Activated CD8-positive, alpha-beta T cell treated with anti-CD3 and anti-CD28 coated beads for 36 hours (primary cell): ENCODE measurements at regions not wholly inside any gene's neighbourhood (a gene's known extent, or its start where the extent isn't known, plus 50 kb on each side); places are given as distances from the start of the nearest gene placed in this dataset.
A peak's percentile ranks its signal among the peaks of the same experiment; 100 is the strongest.
"Not testable (repeated sequence)": the region's sequence is repeated elsewhere in the genome, so short reads cannot be mapped to it uniquely, and the experiment has no call there.

Source experiments
- ATAC-seq: fragments of 200-7000 bp; cut with Tn5 transposase; one replicate; pipeline ENCODE4 v1.10.0; 2021; ENCODE audit warnings: mild to moderate bottlenecking, moderate library complexity
- CTCF ChIA-PET: fragments of 350-600 bp; sonication (Branson Sonifier 250); formaldehyde crosslinking; loops from one replicate; lab custom pipeline; 2021; ENCODE audit warnings: antibody characterized with exemption; lab: Charles Lee
- POLR2A ChIA-PET: fragments of 350-600 bp; sonication (Branson Sonifier 250); formaldehyde crosslinking; loops from one replicate; lab custom pipeline; 2021; ENCODE audit warnings: antibody characterized with exemption; lab: Charles Lee
- DNase-seq: peaks from one replicate; pipeline ENCODE4 v3.0.0-alpha.2; 2020
- H3K27ac Mint-ChIP-seq: one replicate; pipeline ENCODE4 v1.8.0; 2021; ENCODE audit warnings: mild to moderate bottlenecking, mixed read lengths
- H3K27me3 Mint-ChIP-seq: one replicate; pipeline ENCODE4 v1.8.0; 2021; ENCODE audit warnings: mixed read lengths
- H3K36me3 Mint-ChIP-seq: one replicate; pipeline ENCODE4 v1.8.0; 2021; ENCODE audit warnings: low read depth, mixed read lengths
- H3K4me1 Mint-ChIP-seq: one replicate; pipeline ENCODE4 v1.8.0; 2021; ENCODE audit warnings: low read depth, mixed read lengths
- H3K4me3 Mint-ChIP-seq: one replicate; pipeline ENCODE4 v1.8.0; 2021; ENCODE audit warnings: mild to moderate bottlenecking, moderate library complexity, mixed read lengths
- H3K9me3 Mint-ChIP-seq: one replicate; pipeline ENCODE4 v1.8.0; 2021; ENCODE audit warnings: mixed read lengths
- intact Hi-C: fragments of 100-400 bp; cut with micrococcal nuclease; formaldehyde crosslinking; loops from one replicate; pipeline ENCODE4 v1.10.0; 2022

DNA sequence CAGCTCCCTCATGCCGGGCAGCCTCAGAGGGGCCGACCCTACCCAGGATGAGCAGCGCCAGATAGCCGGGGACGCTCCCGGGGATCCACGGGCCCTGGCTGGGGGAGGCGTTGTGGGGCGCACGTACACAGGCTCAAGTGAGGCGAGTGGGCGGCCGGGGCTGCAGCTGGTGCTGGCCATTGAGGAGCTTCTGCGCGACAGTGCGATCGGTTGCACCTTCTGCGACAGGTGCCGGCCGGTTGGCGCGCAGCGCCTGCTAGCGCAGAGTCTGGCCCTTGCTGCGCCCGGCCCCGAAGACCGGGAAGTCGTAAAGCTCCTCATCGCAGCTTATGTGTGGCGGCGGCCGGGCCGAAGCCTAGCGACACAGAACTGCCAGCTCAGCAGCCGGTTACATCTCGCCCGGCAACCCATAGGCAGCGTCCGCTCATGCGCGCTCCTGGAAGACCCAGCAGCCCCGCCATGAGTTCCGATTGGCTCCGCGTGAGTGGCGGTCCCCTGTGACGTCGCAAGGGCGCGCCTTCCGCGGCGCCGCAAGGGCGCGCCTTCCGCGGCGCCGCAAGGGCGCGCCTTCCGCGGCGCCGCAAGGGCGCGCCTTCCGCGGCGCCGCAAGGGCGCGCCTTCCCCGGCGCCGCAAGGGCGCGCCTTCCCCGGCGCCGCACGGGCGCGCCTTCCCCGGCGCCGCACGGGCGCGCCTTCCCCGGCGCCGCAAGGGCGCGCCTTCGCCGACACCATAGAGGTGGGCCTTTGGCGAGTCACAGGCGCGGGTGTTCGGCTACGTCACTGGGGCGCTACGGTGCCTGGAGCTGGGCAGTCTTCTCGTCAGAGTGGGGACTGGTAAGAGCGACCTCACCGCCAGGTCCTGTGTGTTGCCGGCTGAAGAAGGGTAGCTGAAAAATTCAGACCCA lies 308.6 kb downstream of the ZNF37A start:
- peak overlapping the region; percentile 98 for H3K27ac Mint-ChIP-seq
- ATAC-seq = peak; percentile 97
- CTCF ChIA-PET, H3K4me1 Mint-ChIP-seq, H3K9me3 Mint-ChIP-seq, H3K36me3 Mint-ChIP-seq, H3K27me3 Mint-ChIP-seq, intact Hi-C loops: not testable (repeated sequence)
- peak; percentile 95 for DNase-seq
- POLR2A ChIA-PET = interaction anchor here (2.3 kb wide), 1 partner anchor 427 kb away, joined by 10 read pairs; the partner anchor contains the start of gene ZNF25
- H3K4me3 Mint-ChIP-seq = peak overlapping the region; percentile 93

DNA sequence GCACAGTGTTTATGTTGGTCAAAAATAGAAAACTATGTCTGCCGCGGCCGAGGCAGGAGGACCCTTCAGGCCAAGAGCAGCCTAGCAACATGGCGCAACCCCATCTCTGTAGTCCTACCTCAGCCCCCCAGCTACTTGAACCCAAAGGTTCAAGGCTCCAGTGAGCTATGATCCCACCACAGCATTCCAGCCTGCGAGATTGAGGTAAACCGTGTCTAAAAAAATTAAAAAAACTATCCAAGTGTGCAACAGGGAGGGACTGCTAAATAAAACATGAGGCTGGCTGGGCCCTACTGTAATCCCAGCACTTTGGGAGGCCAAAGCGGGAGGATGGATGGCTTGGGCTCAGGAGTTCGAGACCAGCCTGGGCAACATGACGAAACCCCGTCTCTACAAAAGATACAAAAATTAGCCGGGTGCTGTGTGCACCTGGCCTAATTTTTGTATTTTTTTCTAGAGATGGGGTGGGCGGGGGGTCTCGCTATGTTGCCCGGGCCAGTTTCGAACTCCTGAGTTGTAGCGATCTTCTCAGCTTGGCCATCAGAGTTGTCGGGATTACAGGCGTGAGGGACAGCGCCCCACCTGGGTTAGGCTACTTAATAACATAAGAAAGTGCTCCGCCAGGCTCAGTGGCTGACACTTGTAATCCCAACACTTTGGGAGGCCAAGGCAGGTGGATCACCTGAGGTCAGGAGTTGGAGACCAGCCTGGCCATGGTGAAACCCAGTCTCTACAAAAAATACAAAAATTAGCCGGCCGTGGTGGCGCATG lies 309.4 kb downstream of the ZNF37A start:
- CTCF ChIA-PET, H3K4me1 Mint-ChIP-seq, H3K36me3 Mint-ChIP-seq, H3K9me3 Mint-ChIP-seq, ATAC-seq, H3K27me3 Mint-ChIP-seq, DNase-seq, intact Hi-C loops: not testable (repeated sequence)
- POLR2A ChIA-PET = interaction anchor here (2.3 kb wide), 1 partner anchor 427 kb away, joined by 10 read pairs; the partner anchor contains the start of gene ZNF25
- Mint-ChIP-seq H3K27ac (peak overlapping the region; percentile 98), H3K4me3 (peak overlapping the region; percentile 88)

DNA sequence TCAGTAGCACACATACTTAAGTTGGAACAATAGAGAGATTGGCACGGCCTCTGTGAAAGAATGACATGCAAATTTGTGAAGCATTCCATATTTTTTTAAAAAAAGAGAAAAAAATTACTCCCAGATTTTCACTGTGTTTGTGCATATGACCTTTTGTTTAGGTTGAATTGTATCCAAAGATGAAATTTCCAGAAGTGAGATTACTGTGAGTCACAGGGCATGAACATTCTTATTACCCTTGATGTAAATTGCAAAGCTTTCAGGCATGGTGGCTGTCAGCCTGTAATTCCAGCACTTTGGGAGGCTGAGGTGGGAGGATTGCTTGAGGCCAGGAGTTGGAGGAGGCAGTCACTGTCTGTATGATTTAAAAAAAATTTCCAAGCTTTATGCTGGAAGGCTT lies 329.5 kb downstream of the ZNF37A start:
- CTCF ChIA-PET, ATAC-seq, DNase-seq, intact Hi-C loops, H3K27ac Mint-ChIP-seq, H3K27me3 Mint-ChIP-seq, POLR2A ChIA-PET, H3K4me3 Mint-ChIP-seq, H3K9me3 Mint-ChIP-seq, H3K4me1 Mint-ChIP-seq: not testable (repeated sequence)
- peaks cover 19% of the 10 kb centered on the region for H3K36me3 Mint-ChIP-seq

DNA sequence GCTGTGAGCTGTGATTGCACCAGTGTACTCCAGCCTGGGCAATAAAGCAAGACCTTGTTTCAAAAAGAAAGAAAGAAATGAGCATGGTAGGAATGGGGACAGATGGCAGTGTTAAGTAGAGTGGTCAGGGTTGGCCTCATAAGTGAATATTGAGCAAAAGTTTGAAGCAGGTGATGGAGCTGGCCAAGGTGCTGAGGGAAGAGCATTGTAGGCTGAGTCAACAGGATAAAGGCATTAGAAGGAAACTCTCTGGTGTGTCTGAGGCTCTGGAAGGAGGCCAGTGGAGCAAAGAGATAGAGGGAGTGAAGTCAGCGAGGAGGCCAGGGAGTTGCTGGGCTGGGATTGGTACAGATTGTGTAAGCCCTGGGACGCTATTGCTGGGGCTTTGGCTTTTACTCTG lies 336.1 kb downstream of the ZNF37A start:
- POLR2A ChIA-PET, H3K4me1 Mint-ChIP-seq, H3K4me3 Mint-ChIP-seq, ATAC-seq, H3K27me3 Mint-ChIP-seq, intact Hi-C loops, H3K27ac Mint-ChIP-seq, H3K9me3 Mint-ChIP-seq, CTCF ChIA-PET, DNase-seq: not testable (repeated sequence)
- H3K36me3 Mint-ChIP-seq = peaks cover 22% of the 10 kb centered on the region

DNA sequence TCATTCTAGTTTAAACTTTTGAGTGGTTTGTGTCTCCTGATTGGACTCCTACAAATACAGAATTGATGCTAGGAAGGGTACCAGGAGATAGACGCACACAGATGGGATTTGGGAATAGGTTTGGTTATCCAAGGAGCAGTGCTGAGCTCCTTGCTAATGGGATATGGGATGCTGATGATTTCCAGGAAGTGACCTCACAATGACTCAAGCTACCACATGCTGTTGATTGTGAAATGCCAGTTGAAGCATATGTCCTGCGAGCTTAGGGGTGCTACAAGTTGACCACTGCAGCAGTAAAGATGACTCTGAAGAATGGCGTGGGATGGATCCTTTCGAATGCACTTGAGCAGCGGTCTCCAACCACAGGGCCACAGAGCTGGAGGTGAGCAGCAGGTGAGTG lies 343.2 kb downstream of the ZNF37A start:
- H3K4me1 Mint-ChIP-seq, POLR2A ChIA-PET, H3K4me3 Mint-ChIP-seq, H3K27ac Mint-ChIP-seq, DNase-seq, CTCF ChIA-PET, ATAC-seq, H3K9me3 Mint-ChIP-seq, intact Hi-C loops, H3K27me3 Mint-ChIP-seq: not testable (repeated sequence)
- H3K36me3 Mint-ChIP-seq = peaks cover 17% of the 10 kb centered on the region

DNA sequence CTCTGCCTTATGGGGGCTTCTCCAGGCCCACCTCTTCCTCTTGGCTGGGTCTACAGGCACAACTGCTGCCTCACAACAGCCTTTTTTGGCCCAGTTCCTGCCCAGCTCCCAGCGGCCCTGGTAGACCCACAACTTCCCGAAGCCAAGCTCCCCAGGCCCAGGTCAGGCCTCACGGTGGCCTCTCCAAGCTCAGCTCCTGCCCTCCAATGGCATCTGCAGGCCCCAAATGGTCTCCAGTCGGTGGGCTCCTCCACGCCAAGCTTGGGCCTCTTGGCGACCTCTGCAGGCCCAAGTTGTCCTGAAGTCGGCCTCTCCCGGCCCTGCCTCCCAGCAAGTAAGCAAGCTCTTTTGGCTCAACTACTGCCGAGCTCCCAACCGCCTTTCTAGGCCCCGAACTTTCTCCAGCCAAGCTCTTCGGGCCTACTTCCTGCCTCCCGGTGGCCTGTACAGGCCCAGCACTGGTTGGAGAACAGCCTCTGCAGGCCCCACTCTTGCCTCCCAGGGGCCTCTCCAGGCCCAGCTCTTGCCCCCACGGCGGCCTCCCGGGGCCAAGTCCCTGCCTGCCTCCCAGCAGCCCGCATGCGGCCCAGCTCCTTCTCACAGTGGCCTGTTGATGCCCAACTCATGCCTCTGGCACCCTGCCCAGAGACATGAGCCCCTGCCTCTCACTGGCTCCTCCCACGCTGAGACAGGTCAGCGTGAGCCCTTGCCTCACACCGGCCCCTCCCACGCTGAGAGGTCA lies 354.6 kb downstream of the ZNF37A start:
- POLR2A ChIA-PET, H3K9me3 Mint-ChIP-seq, H3K27me3 Mint-ChIP-seq, intact Hi-C loops, DNase-seq, H3K4me1 Mint-ChIP-seq, H3K4me3 Mint-ChIP-seq, H3K36me3 Mint-ChIP-seq, H3K27ac Mint-ChIP-seq, ATAC-seq, CTCF ChIA-PET: not testable (repeated sequence)

DNA sequence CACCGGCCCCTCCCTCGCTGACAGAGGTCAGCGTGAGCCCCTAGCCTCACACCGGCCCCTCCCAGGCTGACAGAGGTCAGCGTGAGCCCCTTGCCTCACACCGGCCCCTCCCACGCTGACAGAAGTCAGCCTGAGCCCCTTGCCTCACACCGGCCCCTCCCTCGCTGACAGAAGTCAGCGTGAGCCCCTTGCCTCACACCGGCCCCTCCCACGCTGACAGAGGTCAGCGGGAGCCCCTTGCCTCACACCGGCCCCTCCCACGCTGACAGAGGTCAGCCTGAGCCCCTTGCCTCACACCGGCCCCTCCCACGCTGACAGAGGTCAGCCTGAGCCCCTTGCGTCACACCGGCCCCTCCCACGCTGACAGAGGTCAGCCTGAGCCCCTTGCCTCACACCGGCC lies 355.5 kb downstream of the ZNF37A start:
- H3K27me3 Mint-ChIP-seq, CTCF ChIA-PET, H3K9me3 Mint-ChIP-seq, H3K27ac Mint-ChIP-seq, intact Hi-C loops, H3K36me3 Mint-ChIP-seq, POLR2A ChIA-PET, H3K4me1 Mint-ChIP-seq, DNase-seq, ATAC-seq, H3K4me3 Mint-ChIP-seq: not testable (repeated sequence)

DNA sequence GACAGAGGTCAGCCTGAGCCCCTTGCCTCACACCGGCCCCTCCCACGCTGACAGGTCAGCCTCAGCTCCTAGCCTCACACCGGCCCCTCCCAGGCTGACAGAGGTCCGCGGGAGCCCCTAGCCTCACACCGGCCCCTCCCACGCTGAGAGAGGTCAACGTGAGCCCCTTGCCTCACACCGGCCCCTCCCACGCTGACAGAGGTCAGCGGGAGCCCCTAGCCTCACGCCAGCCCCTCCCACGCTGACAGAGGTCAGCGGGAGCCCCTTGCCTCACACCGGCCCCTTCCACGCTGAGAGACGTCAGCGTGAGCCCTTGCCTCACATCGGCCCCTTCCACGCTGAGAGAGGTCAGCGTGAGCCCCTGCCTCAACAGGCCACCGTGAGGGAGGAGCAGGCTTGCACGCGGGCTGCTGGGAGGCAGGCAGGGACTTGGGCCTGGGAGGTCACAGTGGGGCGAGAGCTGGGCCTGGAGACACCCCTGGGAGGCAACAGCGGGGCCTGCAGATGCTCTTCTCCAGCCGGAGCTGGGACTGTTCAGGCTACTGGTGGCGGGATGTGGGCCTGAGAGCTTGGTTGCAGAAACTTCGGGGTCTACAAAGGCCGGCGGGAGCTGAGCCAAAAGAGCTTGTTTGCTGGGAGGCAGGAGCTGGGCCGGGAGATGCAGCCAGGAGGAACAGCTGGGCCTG lies 356.4 kb downstream of the ZNF37A start:
- POLR2A ChIA-PET, H3K9me3 Mint-ChIP-seq, H3K4me3 Mint-ChIP-seq, H3K36me3 Mint-ChIP-seq, DNase-seq, intact Hi-C loops, CTCF ChIA-PET, ATAC-seq, H3K4me1 Mint-ChIP-seq, H3K27me3 Mint-ChIP-seq, H3K27ac Mint-ChIP-seq: not testable (repeated sequence)

DNA sequence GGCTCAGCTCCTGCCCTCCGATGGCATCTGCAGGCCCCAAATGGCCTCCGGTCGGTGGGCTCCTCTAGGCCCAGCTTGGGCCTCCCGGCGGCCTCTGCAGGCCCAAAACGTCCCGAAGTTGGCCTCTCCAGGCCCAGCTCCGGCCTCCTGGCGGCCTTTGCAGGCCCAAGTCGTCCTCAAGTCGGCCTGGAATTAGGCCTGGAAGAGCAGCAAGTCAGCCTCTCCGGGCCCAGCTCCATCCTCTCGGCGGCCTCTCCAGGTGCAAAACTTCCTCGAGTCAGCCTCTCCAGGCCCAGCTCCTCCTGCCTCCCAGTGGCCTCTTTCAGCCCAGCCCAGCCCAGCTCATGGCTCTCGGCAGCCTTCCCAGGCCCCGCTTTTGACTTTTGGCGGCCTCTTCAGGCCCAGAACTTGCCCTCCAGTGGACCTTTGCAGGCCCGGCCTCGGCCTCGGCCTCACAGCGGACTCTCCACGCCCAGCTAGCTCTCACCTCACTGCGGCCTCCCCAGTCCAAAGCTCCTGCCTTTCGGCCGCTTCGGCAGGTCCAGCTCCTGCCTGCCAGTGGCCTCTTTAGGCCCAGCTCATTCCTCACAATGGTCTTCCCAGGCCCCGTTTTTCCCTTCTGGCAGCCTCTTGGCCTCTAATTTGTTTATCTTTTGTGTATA lies 357.3 kb downstream of the ZNF37A start:
- H3K4me1 Mint-ChIP-seq, intact Hi-C loops, H3K27me3 Mint-ChIP-seq, H3K4me3 Mint-ChIP-seq, POLR2A ChIA-PET, H3K36me3 Mint-ChIP-seq, DNase-seq, H3K9me3 Mint-ChIP-seq, CTCF ChIA-PET, ATAC-seq, H3K27ac Mint-ChIP-seq: not testable (repeated sequence)
